ENCODE measurements at regions not wholly inside any gene's neighbourhood (a gene's known extent, or its start where the extent isn't known, plus 50 kb on each side); places are given as distances from the start of the nearest gene placed in this dataset.

GRCh38 chr6:80605165-80605989 lies 498.9 kb downstream of the BCKDHB start:
- TF ChIP-seq POLR2A (IDR thresholded peaks at IDR 0.05) (no peak), CTCF (IDR thresholded peaks at IDR 0.05) (peak; percentile 33 to 58 (median 39))

All from testis (tissue), 2 donors.